ENCODE measurements at regions not wholly inside any gene's neighbourhood (a gene's known extent, or its start where the extent isn't known, plus 50 kb on each side); places are given as distances from the start of the nearest gene placed in this dataset.
"Not testable (repeated sequence)": the region's sequence is repeated elsewhere in the genome, so short reads cannot be mapped to it uniquely, and the experiment has no call there.

DNA sequence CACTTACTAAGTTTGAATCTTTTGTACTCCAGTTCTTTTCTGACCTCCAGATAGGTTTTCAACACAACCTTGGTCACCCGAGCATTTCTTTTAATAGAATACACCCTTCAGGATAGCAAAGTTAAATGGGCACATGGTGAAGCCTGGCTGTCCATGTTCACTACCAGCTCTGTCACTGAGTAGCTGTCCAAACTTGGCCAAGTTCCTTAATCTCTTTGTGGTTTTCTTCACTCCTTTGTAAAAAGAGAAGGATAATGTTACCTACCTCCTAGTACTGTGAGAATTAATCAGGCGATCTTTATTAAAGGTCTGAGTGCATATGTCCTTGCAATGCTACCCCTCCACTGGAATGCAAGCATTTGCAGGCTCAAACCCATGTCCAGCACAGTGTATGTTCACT, 128.1 kb upstream of the PTPRZ1 start:
- DNase-seq (ENCODE audit: low read depth in 3 of 3) = no peak

DNA sequence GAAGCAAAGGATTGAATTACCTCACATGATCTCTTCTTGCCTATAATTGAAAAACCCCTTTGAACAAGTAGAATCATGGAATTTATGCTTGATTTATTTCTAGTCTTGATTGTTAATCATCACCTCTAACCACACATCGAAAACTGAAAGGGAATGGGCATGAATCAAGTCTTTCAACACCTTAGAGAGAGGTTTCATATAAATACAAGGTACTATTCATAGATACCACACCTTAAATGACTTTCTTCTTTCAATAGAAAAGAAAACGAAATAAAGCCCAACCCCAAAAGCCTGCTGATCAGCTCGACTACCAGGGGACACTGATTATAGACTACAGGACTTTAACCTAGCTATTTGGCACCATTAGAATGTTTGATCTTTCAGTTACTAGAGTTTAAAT, 128.6 kb upstream of the PTPRZ1 start:
- no peak for DNase-seq (ENCODE audit: low read depth in 3 of 3)

DNA sequence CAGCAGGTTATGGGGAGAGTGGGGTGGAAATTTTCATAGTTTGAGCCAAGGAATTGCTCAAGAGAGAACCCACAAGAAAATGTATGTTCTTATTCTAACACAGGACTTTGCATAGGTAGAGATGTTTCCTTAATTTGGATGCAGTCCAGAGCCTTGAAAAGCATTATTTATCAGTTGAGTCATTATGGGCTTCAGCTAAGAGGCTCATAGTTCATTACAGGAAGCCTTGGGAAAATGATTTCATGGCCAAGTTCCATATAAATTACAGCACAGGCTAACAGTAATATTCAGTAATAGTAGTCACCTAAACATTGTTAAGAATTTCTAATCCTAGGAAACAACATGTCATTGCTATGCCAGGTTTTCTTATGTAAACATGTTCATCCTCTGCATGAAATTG, 131.1 kb upstream of the PTPRZ1 start:
- no peak for DNase-seq (ENCODE audit: low read depth in 3 of 3)

DNA sequence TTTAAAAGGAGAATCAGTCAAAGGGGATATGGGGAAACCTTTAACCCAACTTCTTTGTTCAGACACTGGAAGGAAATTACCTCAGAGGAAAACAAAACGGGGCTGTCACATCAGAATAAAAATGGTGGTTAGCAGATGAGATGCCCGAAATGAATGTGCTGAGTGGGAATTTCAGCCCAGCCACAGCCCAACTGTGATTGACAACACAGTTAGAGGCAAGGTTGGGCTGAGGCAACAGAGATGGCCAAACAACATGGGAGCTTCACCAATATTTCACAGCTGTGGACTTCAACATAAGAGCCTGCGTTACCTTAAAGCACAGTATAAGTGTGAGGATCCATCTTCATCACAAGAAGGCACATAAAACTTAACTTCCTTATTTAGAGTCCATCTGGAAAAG, 133.5 kb upstream of the PTPRZ1 start:
- no peak for DNase-seq (ENCODE audit: low read depth in 3 of 3)

DNA sequence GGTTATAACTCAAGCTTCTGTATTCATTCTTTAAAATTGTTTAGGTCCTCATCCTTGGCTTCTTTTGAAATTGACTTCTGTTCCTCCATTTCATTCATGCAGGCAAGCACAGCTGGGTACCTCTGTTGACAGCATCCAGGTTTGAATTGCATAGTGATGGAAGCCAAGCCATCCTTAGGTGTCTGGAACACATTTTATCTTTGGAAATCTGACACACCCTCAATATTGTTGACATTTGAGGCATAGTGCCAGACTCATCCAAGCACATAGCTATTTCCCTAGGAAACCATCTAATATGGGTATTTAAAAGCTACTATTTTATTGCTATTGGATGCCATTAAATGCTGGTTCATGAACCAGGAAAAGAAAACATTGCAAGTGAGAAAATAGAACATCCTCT, 142.1 kb upstream of the PTPRZ1 start:
- no peak for DNase-seq (ENCODE audit: low read depth in 3 of 3)

DNA sequence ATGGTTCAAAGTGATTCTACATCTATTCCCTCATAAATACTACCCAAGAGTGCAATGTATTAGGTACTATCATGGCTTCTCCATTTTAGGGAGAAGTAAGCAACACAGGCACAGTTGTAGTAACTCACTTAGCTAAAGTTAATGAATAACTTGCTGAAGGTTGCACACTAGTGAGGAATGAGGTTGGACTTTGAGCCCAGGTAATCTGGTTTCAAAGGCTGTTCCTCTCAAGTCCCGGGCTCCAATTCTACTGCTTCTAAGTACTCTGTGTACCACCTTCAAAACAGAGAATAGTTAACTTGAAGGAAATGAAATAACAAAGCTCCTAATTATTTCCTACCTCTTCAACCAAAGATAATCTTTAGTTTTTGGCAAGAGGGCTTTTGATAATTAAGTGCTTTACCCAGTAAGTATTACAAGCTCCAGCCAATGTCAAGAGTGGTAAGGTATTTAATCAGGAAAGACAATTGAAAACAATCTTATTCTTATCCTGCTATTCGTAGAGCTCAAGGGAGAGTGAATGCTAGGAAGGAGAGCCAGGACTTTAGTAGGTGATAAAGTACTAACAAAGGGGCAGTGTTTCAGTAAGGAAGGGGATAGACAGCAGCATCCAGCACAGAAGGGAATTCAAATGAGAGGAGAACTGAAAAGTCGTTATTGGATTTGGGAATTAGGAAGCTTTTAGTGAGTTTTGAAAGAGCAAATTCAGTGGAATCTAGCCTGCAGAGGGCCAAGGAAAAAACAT, 158.2 kb upstream of the PTPRZ1 start:
- no peak for DNase-seq (ENCODE audit: low read depth in 3 of 3)

DNA sequence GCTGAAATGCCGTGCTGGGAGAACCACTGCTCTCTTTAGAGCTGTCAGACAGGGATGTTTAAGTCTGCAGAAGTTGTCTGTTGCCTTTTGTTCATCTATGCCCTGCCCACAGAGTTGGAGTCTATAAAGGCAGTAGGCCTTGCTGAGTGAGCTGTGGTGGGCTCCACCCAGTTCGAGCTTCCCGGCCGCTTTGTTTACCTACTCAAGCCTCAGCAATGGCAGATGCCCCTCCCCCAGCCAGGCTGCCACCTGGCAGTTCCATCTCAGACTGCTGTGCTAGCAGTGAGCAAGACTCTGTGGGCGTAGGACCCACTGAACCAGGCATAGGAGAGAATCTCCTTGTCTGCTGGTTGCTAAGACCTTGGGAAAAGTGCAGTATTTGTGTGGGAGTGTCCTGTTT, 160.0 kb upstream of the PTPRZ1 start:
- not testable (repeated sequence) for DNase-seq (ENCODE audit: low read depth in 3 of 3)

DNA sequence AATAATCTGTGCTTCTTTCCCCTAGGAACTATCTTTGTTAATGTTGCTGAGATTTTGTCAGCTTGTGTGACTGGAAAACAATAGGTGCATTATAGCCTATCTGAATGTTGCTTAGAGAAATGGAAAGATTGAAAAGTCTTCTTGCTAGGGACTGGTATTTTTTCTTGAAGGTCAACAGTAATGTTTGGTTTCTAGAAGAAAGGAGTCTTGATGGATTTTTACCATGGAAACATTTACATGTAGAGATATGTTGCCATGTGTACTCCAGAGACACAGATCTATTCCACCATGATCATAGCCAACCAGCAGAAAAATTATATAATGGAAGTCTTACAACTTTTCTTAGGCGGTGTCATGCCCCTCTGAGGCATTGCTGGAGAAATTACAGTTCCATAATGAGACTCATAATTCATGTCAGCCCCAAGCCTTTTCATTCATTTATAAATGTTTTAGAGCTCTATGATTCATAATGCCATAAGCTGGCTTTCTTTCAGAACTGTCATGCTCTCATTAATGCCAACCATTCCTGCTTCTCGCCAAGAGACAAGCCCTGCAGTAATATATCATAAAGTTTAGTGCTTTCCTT, 175.1 kb upstream of the PTPRZ1 start:
- DNase-seq (ENCODE audit: low read depth in 3 of 3) = no peak

DNA sequence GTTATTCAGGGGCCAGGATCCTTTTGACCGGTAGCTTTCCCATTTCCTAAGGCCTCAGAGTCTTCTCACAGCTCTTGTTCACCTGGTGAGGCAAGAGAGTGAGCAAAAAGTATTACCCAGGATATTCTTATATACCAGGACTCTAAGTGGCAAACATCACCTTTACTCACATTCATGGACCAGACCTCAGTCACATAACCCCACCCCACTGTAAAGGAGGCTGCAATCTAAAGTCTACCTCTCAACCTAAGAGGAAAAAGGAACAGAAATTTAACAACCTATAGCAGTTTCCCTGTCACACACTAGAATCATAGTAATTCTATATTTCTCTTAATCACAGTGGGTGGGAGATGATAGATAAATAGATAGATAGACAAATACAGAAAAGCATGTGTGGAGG, 176.0 kb upstream of the PTPRZ1 start:
- DNase-seq (ENCODE audit: low read depth in 3 of 3) = no peak

DNA sequence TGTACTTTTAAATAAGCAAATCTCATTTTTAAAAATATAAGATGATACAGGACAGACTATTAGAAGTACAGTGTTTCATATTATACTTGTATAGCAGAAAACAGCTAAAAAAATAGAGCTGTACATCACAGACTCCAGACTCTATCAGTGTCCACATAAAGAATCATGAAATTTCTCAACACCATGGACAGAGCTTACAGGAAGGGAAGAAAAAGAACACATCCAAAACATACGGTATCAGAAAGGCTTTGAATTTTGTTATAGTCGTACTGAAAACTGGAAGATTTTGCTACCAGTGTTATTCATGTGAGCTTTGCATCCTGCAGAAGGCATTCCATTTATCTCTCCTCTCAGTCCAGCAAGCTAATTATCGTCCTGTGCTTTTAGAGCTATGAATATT, 183.2 kb upstream of the PTPRZ1 start:
- DNase-seq (ENCODE audit: low read depth in 3 of 3) = no peak

DNA sequence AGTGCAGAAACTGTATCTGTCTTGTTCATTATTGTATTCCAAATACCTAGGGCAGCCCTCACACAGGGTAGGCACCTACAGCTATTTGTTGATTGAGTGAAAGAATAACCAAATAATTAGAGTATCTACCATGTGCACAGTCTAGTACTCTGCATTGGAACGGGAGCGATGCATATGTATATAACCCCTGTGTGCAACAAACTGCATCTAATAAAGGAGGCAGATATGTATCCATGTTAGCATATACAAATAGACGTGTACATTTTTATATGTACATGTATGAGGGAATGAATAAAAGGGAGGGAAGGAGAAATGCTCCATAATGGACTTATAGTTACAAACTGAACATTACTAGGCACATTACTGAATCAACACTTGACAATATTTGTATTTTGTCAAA, 191.3 kb upstream of the PTPRZ1 start:
- no peak for DNase-seq (ENCODE audit: low read depth in 3 of 3)

DNA sequence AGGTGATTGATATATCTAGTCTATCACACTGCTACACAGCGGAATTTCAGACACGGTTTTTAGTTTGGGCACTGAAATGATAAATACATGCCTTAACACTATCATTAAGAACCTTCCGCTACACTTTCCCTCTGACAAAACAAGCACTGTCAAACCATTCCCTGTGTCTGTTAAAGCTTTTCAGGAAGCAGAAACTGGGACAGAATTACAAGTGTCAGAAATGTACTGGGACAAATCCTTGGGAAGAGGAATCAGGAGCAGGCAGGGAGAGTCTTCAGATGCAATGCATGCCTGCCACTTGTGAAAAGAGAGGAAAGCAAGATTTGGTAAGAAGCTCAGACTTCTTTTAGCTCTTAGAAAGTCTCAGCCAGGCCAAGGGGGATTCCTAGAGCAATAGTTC, 196.8 kb upstream of the PTPRZ1 start:
- no peak for DNase-seq (ENCODE audit: low read depth in 3 of 3)

DNA sequence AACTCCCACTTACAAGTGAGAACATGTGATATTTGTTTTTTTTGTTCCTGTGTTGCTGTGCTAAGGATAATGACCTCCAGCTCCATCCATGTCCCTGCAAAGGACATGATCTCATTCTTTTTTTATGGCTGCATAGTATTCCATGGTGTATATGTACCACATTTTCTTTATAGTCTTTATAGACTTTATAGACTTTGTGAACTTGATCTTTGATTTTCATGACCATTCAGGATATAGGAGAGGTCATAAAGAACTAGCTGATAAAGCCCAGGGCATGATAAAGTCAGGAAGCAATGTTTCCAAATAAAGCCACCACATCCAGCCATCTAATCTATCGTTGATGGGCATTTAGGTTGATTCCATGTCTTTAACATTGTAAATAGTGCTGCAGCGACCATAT, 198.5 kb upstream of the PTPRZ1 start:
- not testable (repeated sequence) for DNase-seq (ENCODE audit: low read depth in 3 of 3)

DNA sequence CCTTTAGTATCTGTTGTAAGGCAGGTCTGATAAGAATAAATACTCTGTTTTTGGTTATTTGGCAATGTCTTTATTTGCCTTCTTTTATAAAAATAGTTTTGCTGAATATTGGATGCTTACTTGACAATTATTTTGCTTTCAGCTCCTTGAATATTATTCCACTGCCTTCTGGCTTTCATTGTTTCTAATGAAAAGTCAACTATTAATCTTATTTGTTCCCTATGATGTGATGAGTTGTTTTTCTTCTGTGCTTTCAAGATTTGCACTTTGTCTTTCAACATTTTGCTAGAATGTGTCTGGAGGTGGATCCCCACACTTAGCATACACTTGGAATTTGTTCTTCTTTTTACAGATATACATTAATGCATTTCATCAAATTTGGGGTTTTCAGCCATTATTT, 203.8 kb upstream of the PTPRZ1 start:
- DNase-seq (ENCODE audit: low read depth in 3 of 3) = no peak

DNA sequence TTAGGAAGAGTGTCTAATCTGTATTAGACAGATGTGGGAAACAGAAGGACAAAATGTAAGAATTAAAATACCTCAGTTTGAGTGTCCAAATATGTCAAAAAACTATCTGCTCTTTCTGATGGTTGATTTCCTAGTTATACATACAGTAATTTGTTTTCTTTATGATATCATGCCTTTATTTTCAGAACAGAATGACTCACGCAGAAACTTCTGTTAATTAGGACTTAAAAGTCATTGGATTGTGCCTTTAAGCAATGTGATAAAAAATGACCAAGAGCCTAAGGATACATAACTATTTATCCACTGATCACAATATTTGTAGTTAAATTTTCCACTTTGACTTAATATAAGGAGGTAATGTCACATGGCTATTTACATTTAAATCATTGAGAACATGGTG, 206.7 kb upstream of the PTPRZ1 start:
- DNase-seq (ENCODE audit: low read depth in 3 of 3) = no peak

DNA sequence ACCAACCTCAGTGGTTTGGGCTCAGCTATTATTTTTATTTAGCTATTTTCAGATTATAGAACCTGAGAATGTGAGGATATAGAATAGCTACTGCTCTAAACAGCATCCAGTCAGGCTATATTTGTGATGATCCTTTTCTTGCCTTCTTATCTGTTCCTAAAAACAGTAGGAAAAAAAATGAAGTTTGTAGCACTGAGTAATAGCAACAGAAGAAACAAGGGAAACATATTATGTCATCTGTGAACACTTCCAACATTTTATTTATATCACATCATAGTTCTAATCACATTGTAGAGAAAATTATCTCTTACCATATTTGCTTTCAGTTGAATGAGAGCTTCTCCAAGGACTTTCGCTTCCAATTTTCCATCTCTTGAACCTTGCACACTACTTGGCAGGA, 229.6 kb upstream of the PTPRZ1 start:
- DNase-seq (ENCODE audit: low read depth in 3 of 3) = no peak

DNA sequence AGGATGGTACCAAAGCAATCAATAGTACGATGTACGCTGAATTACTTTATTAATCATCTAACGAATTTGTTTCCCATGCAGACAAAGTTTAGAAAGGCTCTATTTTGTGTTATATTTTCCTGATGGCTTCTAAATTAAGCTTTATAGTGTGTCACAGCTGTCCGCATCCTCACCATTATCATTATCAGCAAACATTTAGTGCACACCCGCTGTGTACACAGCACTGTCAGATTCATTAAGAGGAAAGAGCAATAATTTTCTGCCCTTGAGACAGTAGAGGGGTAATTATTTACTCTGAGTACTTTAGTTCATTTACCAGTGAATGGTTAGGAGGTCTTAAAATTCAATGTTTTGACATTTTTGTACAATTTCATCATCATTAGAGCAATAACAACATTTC, 233.3 kb upstream of the PTPRZ1 start:
- DNase-seq (ENCODE audit: low read depth in 3 of 3) = no peak

DNA sequence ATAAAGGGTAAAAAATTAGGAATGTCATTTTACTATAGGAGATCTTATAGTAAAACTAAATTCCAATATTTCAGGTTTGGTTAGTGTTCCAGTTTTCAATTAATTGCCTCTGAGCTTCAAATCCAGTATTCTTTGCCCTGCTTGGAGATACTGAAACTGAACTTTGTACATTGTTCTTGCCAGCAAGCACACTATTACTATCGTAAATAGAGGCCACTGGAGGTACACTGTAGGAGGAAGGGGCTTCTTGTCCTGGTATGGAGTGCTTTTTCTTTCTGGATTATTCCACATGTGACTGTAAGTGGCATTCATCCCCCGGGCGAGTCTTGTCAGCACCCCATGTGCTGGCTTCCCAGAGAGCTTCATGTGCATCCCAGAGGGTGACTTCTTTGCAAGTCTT, 234.7 kb upstream of the PTPRZ1 start:
- DNase-seq (ENCODE audit: low read depth in 3 of 3) = no peak

DNA sequence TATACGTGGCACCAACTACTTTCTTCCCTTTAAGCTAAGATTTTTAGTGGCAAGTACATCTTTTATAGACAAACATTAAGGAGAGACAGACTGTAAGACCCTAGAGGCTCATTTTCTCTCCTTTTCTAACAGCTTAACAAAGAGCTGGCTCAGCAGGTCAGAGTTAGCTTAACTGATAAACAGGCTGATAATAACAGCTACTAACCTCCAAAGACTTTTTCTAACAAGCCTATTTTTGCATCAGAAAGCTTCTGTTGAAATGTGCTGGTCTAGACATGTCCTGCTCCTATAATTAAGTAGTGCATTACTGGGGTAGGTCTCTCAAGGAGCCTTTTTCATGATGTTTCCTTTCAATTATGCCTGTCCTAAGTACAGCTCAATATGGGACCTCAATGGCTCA, 238.2 kb upstream of the FAM3C start:
- DNase-seq (ENCODE audit: low read depth in 3 of 3) = no peak

DNA sequence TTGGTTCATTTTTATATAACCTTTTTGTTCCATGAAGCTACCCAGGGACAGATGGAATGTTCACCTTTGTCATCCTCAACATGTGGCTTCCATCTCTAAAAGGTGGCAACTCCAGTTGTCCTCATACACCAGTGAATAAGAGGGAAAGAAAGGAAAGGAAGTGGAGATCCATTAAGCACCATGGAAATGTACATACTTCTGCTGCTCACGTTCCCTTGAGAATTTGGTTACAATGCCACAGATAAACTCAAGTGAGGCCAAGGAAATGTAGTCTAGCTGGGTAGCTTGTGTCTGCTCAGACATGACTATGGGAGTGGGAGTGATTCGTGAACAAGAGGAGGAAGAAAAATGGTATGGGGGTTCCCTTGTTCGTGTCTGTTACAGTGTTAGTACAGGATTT, 237.1 kb upstream of the FAM3C start:
- no peak for DNase-seq (ENCODE audit: low read depth in 3 of 3)

DNA sequence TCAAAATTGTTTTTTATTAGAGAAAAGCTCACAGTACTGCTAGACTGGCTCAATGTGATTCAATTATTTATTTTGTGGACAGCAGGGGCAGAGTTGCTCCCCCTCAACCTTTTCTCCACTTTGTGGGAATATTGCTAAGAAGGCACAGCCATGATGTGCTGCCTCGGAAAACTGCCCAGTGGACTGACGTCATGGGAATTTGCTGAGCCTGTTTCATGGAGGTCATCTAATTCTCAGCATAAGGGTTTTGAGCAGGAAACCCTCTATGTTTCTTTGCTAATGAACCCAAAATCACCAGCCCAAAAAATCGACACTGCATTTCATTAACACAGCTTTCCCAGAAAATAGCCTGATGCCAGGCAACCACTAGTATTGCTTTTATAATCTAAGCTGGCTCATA, 228.8 kb upstream of the FAM3C start:
- no peak for DNase-seq (ENCODE audit: low read depth in 3 of 3)

DNA sequence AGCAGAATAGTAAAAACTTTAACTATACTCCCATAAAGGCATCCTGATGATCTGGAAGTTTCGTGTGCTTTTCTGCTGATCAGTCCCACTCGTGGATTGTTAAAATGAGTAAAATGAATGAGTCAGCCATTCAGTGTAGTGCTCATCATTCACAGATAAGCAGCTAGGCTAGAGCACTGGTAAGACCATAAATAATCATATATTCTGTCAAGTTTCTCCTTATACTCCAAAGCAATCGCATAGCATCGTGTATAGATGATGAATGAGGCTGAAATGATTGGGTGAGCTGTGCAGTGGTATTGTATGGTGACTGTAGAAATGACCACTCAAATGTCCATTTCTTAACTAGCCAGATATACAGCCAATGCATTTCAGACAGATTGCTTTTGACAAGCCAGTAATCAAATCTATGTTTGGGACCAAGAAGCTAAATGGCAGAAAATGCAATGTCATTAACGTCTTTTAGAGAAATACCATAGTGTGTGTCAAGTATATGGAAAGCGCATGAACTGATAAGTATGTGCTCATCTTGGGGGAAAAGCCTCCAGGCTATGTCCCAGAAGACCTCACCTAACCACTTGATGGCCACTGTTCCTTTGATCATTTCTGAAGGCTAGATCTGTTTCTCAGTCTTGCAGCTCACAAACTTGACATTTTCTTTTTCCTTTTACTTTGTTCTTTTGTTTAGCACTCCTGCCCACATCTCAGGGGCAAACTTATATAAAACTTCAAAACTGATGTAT, 227.2 kb upstream of the FAM3C start:
- DNase-seq (ENCODE audit: low read depth in 3 of 3) = no peak

DNA sequence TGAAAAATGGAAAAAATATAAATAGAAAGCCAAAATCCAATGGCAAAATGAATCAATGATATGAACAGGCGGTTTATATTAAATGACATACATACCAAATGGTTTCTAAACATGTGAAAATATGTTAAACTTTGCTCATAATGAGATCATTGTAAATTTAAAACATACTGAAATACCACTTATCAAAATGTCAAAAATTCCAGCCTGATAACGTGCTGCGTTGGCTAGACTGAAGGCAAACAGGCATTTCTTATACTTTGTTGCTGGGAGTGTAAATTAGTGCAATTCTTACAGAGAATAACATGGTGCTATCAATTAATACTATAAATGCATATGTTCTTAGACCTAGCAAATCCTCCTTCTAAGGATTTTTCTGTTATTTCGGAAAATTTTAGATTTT, 225.8 kb upstream of the FAM3C start:
- no peak for DNase-seq (ENCODE audit: low read depth in 3 of 3)

Measured in stimulated activated CD4-positive, alpha-beta T cell treated with anti-CD3 and anti-CD28 coated beads, TNF-alpha, amount 100 ng/mL, for 4 hours (primary cell).